ENCODE measurements at regions not wholly inside any gene's neighbourhood (a gene's known extent, or its start where the extent isn't known, plus 50 kb on each side); places are given as distances from the start of the nearest gene placed in this dataset.

DNA sequence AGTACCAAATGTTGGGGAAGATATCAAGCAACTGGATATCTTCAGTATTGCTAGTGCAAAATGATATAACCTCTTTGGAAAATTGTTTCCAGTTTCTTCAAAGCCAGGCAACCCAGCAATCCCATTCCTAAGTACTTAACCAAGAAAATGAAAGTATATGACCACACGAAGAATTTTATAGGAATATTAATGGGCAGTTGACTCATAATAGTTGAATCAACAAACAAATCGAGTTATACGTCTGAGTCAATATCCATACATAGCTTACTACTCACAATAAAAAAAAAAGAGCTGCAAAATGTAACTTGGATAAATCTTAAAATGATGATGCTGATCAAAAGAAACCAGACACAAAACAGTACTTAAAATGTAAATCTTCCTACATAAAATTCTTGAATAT lies 810.4 kb downstream of the METTL4 start:
- WGBS, 5 donors: 69 to 81% (median 76%) methylated on average over 3 of the region's 3 CpGs
- TF ChIP-seq, protein P1, sequence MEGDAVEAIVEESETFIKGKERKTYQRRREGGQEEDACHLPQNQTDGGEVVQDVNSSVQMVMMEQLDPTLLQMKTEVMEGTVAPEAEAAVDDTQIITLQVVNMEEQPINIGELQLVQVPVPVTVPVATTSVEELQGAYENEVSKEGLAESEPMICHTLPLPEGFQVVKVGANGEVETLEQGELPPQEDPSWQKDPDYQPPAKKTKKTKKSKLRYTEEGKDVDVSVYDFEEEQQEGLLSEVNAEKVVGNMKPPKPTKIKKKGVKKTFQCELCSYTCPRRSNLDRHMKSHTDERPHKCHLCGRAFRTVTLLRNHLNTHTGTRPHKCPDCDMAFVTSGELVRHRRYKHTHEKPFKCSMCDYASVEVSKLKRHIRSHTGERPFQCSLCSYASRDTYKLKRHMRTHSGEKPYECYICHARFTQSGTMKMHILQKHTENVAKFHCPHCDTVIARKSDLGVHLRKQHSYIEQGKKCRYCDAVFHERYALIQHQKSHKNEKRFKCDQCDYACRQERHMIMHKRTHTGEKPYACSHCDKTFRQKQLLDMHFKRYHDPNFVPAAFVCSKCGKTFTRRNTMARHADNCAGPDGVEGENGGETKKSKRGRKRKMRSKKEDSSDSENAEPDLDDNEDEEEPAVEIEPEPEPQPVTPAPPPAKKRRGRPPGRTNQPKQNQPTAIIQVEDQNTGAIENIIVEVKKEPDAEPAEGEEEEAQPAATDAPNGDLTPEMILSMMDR (IDR thresholded peaks at IDR 0.05): no peak
- TF ChIP-seq EP300 (IDR thresholded peaks at IDR 0.05) (no peak), POLR2AphosphoS5 (IDR thresholded peaks at IDR 0.05) (no peak), POLR2A (IDR thresholded peaks at IDR 0.05) (no peak)
- Histone ChIP-seq H3K36me3 (no peaks in the 10 kb centered on the region), H3K9me3 (no peaks in the 10 kb centered on the region), H3K27ac (no peak overlapping the region), H3K4me1 (no peaks in the 10 kb centered on the region), H3K4me3 (no peak overlapping the region), H3K27me3 (no peaks in the 10 kb centered on the region)
- intact Hi-C loops (cut with DNase I; ENCODE audit: low total_unique reads): no loop called here
- no peak for DNase-seq

DNA sequence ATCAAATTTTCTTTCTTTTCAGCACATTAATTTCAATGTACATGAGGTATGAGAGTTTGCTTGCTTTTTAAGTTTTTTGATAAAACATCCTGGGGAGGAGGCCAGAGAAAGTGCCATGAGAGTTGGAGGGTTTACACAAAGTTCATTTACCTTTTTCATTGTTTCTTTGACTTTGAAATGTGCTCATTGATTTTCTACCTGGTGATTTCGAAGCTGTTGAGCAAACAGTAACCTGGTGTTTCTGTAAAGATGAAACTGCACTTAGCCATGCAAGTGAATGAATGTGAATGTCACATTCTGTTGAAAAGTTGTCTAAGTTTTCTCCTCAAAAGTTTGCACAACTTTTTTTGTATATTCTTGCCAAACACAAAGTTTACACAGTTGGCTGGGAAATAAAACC lies 797.0 kb downstream of the METTL4 start:
- 24 to 32% (median 29%) methylated on average over 1 of the region's 1 CpG for WGBS, 5 donors
- intact Hi-C loops (cut with DNase I; ENCODE audit: low total_unique reads): no loop called here

DNA sequence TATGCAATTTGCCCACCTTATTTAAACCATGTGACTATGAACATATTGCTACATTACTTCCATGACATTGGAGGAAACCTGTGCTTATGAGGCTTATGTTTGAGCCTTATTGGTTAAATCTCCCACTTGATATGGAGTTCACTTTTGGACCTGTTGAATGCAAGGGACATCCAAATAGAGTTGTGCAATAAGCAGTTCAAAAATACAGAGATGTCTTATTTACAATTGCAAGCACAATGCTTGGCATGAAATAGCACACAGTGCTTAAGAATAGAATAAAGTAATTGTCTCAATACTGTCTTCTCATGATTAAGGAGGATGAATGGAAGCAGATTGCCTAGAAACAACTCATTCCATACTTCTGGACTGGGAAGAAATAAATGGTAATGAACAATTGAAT lies 793.5 kb downstream of the METTL4 start:
- Histone ChIP-seq H3K4me1 (no peaks in the 10 kb centered on the region), H3K4me3 (no peak overlapping the region), H3K27ac (no peak overlapping the region), H3K36me3 (no peaks in the 10 kb centered on the region), H3K27me3 (no peaks in the 10 kb centered on the region), H3K9me3 (no peaks in the 10 kb centered on the region)
- intact Hi-C loops (cut with DNase I; ENCODE audit: low total_unique reads): no loop called here
- no peak for DNase-seq
- TF ChIP-seq POLR2A (IDR thresholded peaks at IDR 0.05) (no peak), EP300 (IDR thresholded peaks at IDR 0.05) (no peak)
- TF ChIP-seq, protein P1 (IDR thresholded peaks at IDR 0.05): no peak

More for the DNA sequence above, 797.0 kb downstream of the METTL4 start:
- Histone ChIP-seq H3K36me3 (no peaks in the 10 kb centered on the region), H3K9me3 (no peaks in the 10 kb centered on the region), H3K4me3 (no peak overlapping the region), H3K4me1 (no peaks in the 10 kb centered on the region), H3K27me3 (no peaks in the 10 kb centered on the region), H3K27ac (no peak overlapping the region)
- DNase-seq: peak in 1 of 2 donors; percentile 24
- TF ChIP-seq EP300 (IDR thresholded peaks at IDR 0.05): no peak
- TF ChIP-seq POLR2AphosphoS5 (IDR thresholded peaks at IDR 0.05): no peak
- TF ChIP-seq, protein P1 (IDR thresholded peaks at IDR 0.05): no peak
- no peak for TF ChIP-seq POLR2A (IDR thresholded peaks at IDR 0.05)

DNA sequence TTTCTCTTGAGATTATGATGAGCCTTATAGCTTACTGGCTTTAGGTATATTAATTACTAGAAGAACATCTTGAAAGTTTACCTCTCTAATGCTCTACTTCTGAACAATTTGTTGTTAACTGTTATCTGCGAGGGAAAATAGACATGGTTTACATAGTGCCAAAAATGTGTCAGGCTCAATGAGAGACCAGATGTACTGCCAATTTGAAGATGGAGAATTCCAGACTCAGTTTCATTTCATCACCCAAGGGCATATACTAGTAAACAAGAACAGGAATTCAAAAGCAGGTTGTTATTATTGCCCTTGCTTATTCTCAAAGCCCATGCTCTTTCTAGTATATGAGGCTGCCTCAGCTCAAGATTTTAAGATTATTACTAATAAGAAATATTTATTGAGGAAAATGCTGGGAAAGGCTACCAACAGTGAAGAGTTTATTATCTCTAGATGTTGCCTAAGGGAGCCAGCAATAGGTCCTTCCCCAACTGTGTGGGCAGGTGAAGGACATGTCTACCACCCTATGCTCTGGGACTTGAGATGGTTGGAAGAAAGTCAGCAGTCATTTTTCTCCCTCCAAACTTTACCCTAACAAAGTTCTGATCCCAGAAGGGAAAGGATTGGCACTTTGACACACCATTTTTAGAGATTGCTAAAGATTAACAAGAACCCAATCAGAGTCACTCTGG lies 792.7 kb downstream of the METTL4 start:
- DNase-seq: no peak
- H3K27ac ChIP-seq: no peak overlapping the region
- H3K9me3 ChIP-seq: peaks cover 0 to 5% (median 0%) of the 10 kb centered on the region in 4 donors
- H3K36me3 ChIP-seq: no peaks in the 10 kb centered on the region
- 62 to 86% (median 79%) methylated on average over 1 of the region's 1 CpG for WGBS, 5 donors
- no peaks in the 10 kb centered on the region for H3K27me3 ChIP-seq
- intact Hi-C loops (cut with DNase I; ENCODE audit: low total_unique reads): no loop called here
- H3K4me1 ChIP-seq: no peaks in the 10 kb centered on the region
- TF ChIP-seq POLR2AphosphoS5 (IDR thresholded peaks at IDR 0.05) (no peak), POLR2A (IDR thresholded peaks at IDR 0.05) (no peak), EP300 (IDR thresholded peaks at IDR 0.05) (no peak)
- TF ChIP-seq, protein P1 (IDR thresholded peaks at IDR 0.05): no peak
- no peak overlapping the region for H3K4me3 ChIP-seq

All from stomach (tissue), 8 donors.